AG08395 (cell line): ENCODE measurements at regions not wholly inside any gene's neighbourhood (a gene's known extent, or its start where the extent isn't known, plus 50 kb on each side); places are given as distances from the start of the nearest gene placed in this dataset.
"Not testable (repeated sequence)": the region's sequence is repeated elsewhere in the genome, so short reads cannot be mapped to it uniquely, and the experiment has no call there.

Source experiments
- DNase-seq: peaks from one replicate; pipeline ENCODE4 v3.0.0; 2012; ENCODE audit warnings: mixed read lengths, low spot score

DNA sequence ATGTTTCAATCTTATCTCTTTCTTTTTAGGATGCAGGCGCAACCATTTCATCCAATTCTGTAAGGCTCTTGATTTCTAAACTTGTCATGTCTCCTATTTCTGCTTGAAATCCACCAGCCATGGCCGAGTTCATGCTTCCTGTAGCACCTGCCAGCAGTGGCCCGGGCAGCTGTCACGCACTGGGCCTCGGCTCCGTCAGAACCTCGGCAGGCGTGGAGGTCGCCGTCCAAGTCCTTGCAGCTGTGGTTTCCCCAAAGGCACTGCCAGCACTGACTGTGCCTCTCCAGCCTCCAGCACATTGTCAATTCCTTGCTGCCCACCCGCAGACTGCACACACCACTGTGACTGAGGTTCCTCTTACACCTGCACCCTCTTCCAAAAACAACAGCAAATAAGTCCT lies 188.7 kb upstream of the SALL3 start:
- no peak for DNase-seq

DNA sequence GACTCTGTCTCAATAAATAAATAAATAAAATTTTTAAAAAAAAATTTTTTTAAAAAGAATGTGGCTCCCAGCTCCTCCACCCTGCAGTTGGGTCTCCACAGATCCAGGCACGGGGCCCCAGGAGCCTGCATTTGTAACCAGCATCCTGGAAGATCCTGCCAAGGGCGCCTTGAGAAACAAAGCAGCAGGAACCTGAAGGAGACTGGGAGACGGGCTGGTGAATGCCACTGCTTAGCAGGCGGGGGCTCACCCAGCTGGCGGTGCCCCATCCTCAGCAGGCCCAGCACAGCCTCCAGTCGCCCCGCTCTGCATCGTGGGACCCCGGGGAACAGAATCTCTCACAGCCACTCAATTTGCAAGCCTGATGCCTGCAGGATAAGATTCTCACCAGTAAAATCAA lies 187.5 kb upstream of the SALL3 start:
- no peak for DNase-seq

DNA sequence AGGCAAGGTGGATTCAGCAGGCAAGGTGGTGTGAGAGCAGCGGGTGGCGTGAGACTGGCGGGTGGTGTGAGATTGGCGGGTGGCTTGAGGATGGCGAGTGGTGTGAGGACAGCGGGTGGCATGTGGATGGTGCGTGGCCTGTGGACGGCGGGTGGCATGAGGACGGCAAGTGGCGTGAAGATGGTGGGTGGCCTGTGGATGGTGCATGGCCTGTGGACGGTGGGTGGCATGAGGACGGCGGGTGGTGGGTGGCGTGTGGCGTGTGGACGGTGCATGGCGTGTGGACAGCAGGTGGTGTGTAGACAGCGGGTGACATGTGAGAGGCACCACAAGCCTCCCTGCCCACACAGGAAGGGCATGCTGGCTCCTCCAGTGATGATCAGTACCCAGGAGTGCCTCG lies 186.9 kb upstream of the SALL3 start:
- DNase-seq = no peak

DNA sequence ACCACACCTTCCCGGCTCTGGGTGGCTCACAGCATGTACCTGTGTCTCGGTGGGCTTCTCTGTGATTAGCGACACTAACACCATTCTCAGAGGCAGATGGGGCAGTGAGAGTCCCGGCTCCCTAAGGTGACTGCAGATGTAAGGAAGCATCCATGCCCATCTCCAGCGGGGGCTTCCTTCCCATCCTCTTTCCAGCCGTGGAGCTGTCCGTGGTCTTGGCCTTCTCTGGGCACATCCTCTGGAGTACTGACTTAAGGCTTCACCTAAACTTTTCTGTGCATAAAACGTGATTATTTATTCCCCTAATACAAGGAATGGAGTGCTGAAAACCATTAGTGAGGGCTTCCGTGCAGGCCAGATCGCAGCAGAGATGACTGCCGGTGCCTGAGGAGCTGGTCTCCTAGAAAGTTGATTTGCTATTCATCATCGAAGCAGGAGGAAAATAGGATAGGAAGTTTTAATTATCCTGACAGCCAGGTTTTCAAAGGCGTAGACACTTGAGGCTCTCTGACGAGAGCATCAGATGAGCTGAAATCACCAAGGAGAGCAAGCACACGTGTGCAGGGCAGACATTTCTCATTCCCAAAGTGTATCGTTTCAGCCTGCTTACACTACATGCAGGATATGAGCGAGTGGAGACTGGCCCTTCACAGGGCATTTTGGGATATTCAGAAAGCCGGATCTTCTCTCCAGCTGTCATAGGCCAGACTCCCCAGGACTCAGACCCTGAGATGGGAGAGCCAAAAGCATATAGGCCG lies 186.1 kb upstream of the SALL3 start:
- DNase-seq = no peak

DNA sequence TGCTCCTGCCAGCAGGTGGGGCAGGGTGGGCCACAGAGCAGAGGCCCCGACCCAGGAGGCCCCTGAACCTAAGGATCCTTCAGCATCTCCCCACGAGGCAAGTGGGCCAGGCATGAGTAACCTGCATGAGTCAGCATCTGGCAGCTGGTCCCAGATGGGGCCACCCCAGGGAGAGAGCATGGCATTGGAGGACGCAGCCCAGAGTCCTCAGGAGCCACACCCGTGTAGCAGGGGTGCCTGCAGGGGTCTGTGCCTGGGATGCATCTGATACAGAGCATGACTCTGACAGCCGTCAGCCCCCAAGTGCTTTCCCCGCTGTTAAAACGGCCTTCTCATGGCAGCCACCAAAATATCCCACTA lies 185.6 kb upstream of the SALL3 start:
- DNase-seq = no peak

DNA sequence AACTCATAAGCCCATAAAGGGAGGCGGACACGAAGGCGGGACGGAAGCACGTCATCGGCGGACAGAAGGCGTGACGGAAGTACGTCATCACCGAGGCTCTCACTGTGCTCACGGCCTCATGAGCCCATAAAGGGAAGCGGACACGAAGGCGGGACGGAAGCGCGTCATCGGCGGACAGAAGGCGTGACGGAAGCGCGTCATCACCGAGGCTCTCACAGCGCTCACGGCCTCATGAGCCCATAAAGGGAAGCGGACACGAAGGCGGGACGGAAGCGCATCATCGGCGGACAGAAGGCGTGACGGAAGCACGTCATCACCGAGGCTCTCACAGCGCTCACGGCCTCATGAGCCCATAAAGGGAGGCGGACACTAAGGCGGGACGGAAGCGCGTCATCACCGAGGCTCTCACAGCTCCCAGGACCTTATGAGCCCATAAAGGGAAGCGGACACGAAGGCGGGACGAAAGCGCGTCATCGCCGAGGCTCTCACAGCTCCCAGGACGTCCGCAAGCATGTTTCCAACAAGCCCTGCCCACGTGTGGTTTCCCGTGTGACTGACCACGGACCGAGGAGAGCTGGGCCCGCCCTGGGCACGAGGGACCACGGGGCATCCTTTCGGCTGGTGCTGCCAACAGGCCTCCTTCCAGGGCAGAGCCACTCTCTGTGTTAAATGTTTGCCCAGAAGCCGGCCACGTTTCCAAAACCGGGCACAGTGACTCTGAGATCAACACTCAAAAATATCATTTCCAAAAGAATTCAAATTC lies 182.7 kb upstream of the SALL3 start:
- no peak for DNase-seq

DNA sequence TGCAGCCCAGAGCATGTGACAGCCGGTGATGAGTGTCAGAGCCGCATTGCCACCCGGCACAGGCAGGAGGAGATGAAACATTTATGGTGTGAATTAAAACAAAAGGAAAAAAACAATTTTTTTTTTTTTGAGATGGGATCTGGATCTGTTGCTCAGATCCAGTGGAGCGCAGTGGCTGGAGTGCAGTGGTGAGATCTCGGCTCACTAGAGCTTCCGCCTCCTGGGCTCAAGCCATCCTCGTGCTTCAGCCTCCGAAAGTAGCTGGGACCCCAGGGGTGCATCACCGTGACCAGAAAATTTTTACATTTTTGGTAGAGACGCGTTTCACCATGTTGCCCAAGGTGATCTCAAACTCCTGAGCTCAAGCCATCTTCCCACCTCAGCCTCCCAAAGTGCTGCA lies 182.1 kb upstream of the SALL3 start:
- no peak for DNase-seq

DNA sequence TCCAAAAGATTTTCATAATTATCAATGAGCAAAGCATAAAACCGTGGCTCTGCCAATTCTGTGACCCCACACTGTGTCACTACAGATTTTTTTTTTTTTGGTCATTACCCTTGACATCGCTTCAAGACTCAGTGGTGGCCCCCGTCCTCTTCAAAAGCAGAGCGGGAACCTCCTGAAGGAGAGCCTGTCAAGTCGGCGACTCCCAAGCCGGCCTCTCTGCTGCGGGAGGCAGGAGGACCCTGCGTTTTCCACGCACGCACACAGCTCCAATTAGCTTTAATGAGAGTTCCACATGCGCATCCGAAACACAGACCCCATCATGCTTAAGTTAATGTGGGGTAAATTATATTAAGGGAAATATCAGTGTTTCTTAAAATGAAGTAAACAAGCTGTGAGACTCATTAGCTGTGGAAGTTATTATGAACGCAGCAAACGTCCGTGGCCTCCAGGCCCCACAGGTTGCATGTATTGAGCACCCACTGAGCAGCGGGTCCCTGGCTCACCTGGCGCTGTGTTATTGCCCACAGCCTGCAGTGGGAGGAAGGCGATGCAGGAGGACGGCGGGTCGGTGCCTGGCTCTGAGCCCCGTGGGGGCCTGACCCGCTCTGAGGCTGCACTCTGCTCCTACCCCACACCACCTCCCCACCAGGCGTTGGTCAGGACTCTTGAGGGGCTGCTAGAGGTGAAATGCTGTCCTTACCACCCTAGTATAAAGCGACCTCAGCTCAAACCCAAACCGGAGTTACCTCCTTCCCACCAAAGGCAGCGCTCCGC lies 181.0 kb upstream of the SALL3 start:
- DNase-seq = no peak

DNA sequence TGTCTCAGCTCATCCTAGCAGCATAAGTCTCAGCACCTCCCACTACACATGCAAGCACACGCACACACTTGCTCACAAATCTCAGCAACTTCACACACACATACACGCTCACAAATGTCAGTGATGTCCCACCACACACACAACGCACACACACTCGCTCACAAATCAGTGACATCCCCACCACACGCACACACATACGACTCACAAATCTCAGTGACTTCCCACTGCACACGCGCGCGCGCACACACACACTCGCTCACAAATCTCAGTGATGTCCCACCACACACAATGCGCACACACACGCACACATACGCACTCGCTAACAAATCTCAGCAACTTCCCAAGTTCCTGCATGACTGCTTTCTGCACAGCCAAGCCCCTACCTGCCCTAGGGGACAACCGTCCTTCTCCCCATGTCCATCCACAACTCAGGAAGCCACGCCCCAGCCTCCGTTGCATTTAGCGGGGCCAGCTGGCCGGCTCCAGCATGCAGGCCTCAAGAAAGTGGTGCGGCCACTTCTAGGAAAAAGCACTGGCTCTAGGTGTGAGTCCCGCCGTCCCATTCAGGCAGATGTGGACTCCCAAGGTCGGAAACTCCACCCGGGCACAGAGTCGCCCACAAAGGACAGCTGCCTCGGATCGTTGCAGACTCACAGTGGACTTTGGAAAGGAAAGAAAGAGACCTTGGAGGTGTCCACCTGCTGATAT lies 180.1 kb upstream of the SALL3 start:
- DNase-seq = no peak

DNA sequence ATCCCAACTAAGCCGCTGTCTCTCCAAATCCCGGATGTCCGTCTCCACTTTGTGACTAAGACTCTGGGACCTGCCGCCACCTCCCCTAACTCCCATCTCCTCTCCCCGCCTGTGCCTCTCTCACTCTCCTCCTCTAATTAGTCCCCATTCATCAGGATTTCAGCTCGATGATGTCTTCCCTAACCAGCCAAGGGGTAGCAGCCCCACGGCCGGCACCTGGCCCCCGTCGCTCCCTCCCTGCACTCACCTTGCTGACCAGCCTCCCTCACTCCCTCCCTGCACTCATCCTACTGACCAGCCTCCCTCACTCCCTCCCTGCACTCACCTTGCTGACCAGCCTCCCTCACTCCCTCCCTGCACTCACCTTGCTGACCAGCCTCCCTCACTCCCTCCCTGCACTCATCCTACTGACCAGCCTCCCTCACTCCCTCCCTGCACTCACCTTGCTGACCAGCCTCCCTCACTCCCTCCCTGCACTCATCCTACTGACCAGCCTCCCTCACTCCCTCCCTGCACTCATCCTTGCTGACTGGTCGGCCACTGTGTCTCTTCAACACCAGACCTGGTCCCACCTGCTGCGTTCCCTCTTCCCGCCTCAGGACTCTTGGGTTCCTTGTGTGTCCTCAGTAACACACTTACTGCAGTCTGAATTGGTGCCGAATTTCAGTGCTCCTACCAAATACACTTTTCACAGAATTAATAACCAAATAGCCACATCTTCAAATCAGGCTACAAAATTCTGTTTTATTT lies 179.3 kb upstream of the SALL3 start:
- not testable (repeated sequence) for DNase-seq

DNA sequence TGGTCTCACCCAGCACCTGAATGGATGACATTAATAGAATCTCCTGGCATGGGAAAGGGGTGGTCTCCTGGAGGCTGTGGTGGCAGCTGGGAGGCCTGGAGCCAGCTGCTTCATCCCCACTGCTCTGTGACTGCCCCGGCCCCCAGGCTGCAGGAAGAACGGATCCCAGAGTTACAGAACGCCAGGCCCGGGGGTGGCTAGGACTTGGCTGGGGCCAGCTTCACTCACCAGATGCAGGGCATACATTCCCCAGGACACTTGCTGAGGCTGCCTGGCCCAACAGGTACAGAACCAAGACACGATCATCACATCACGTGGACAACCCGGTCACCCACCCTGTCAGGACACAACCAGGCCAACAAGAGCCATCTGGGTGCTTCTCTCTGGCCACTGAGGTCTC lies 178.6 kb upstream of the SALL3 start:
- no peak for DNase-seq

DNA sequence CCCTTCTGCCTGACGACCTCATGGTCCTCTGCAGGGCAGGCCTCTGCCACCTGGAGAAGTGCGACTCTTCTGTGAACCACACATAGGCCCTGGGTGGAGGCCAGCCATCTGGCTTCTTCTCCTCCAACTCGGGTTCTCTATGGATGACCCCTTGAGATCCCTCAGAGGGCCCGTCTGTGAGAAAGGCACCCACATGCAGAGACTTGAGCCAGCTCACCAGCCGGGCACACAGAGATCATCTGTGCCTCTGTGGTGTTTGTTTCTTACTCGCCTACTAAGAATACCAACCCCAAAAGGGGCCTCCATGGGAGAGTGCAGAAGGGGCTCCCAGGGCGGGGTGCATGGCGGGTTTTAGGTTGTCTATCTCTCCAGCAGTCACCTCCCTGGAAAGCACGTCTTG lies 176.5 kb upstream of the SALL3 start:
- DNase-seq = no peak

DNA sequence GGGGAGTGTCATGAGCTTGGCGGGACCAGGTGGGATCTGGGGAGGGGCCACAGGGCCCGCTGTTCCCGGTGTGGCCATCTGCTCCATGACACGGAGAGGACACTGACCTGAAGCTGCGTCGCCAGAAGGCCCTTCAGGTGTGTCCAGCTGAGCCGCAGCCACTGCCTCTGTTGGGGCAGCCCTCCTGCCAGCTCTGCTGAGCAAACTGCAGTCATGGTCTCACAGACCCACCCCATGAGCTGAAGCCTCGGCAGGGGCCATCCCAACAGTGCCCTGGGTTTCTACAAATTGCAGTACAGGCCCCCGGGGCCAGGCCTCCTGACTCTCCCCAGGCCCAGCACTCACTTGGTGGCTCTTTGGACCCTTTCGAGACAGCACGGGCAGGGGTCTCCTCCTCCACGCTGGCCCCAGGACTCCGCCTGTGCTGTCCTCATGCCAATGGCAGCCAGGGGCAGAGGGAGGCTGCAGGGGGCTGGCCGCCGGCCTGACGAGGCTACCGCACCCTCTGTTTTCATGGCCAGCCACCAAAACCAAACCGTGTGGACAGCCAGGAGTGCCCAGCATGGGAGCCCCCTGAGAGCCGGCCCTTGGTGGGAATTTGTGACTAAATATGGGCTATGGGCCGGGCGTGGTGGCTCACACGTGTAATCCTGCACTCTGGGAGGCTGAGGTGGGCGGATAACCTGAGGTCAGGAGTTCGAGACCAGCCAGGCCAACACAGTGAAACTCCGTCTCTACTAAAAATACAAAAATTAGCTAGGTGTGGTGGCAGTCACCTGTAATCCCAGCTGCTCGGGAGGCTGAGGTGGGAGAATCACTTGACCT lies 175.2 kb upstream of the SALL3 start:
- no peak for DNase-seq

DNA sequence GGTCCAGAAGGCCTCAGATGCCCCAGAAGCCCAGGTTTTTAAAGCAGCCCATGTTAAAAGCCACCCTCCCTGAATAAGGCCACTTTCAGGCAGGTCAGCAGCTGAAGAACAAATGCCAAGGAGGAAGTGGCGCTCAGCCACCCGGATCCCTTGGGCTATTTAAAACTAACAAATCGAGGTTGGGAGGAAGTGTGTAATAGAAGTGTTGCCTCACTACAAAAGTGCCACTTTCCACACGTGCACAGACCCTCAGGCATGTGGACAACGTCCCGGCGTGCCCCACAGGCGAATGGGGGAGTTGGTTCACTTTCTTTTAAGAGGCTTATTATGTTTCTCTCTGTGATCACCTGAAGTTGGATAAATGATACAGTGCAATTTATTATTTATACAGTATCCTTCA lies 173.8 kb upstream of the SALL3 start:
- no peak for DNase-seq

DNA sequence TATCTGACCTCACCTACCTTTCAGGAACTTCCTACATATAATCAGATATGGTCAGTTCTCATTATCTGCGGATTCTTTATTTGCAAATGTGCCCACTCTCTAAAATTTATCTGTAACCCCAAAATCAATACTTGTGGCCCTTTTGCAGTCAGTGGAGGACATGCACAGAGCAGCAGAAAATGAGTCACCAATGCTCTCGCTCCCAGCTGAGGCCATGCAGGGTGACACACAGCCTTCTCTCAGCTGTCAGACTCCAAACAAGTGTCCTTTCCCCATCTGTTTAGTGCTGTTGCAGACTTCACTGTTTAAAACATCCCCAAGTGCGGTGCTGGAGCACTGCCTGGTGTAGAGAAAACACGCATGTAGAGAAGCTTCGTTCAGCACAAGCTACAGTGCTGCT lies 171.9 kb upstream of the SALL3 start:
- no peak for DNase-seq

DNA sequence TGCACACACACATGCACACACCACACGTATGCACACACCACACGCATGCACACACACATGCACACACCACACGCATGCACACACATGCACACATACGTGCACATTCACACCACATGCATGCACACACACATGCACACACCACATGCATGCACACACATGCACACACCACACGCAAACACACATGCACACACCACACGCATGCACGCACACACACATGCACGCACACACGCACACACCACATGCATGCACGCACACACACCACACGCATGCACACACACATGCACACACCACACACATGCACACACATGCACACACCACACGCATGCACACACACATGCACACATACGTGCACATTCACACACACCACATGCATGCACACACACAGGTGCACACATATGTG lies 169.8 kb upstream of the SALL3 start:
- no peak for DNase-seq

DNA sequence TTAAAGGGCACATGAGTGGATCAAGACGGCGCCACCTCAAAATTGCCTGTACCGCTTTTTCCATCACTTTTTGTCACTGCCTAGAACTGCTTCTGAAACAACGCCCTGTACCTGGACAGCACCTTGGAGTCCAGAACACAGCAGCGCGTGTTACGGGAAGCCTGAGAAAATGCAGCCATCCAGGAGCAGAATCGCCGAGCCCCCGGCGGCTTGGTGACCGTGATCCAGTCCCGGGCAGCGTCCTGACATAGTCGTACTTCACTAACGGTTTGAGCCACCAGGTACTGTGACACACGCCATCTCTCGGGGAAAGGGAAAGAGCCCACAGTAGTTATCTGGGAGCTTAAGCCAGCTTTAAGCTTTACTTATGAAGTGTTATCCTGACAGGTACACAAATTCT lies 168.9 kb upstream of the SALL3 start:
- DNase-seq = no peak

DNA sequence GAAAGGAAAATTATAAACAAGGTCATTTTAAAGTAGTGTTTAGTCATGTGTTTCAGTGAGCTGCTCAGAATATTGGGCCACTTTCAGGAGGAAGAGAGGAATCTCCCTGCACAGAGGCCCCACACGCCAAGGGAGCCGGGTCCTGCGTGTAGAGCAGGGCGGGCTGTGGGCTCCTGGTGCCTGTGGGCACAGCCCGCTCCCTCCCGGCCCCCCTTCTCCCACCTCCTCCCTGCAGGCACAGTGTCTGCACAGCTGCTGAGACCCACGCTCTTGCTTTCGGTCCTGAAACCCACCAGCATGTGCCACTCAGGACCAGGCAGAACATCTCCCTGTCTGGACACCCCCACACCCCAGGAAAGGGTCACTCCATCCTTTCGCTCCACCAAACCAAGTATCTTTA lies 167.6 kb upstream of the SALL3 start:
- DNase-seq = no peak

DNA sequence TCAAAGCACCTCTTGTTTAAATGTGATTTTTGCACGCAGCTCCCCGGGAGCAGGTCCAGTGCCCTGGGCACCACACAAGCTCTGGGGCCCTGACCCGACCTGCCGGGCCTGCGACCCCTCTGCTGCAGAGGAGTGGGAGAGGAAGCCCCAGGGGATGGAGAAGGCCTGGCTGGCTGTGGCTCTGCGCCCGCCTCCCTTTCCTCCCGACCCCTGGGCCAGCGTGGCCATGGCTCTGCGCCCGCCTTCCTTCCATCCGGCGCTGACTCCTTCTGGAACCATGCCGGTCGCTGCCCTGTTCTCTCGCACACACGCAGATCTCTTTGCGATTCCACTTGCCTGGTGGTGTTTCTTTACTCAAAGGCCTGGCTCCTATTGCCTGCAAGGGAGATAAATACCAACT lies 166.5 kb upstream of the SALL3 start:
- DNase-seq = no peak

DNA sequence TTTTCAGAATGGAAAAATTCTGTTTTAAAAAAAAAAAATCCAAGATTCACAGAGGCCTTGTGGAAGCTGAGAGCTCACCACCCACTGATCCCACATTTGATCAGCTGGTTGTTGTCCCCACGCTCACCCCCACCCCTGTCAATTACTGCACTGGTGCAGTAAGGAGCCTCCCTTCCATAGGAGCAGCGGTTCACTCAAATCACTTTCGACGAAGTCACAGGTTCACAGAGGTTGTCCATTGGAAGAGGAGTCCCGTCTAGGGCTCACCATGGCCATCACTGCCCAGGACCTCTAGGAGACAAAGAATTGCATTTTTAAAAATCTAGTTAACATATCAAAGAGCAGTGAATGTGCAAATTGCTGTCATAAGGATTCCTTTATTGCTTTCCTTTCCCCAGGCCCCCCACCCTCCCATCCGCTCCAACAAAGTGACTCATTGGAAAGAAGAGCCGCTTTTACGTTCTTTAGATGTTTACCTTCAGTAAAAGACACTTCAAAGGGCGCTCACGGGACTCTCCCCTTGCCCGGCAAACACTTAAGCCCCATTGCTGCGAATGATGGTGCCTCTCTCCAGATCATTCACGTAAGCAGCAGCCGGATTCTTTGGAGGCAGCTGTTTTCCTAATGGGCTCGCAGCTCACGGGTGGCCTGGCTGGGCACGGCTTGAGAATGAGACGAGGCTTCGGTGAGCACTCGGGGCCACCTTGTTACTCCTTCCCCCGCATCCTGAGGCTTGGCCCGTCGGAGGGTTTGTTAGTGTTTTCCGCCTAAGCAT lies 165.5 kb upstream of the SALL3 start:
- DNase-seq = no peak
